ENCODE measurements at regions not wholly inside any gene's neighbourhood (a gene's known extent, or its start where the extent isn't known, plus 50 kb on each side); places are given as distances from the start of the nearest gene placed in this dataset.

- no peak for TF ChIP-seq CTCF (conservative IDR thresholded peaks at IDR 0.05; ENCODE audit: low read depth, low read length)
- TF ChIP-seq EZH2 (IDR thresholded peaks at IDR 0.05; ENCODE audit: borderline replicate concordance, low read depth, low read length, poor library complexity, severe bottlenecking) = no peak
Measured at GRCh38 chr5:56507351-56507930, 274.3 kb upstream of the ANKRD55 start.
